ENCODE measurements at regions not wholly inside any gene's neighbourhood (a gene's known extent, or its start where the extent isn't known, plus 50 kb on each side); places are given as distances from the start of the nearest gene placed in this dataset.

DNA sequence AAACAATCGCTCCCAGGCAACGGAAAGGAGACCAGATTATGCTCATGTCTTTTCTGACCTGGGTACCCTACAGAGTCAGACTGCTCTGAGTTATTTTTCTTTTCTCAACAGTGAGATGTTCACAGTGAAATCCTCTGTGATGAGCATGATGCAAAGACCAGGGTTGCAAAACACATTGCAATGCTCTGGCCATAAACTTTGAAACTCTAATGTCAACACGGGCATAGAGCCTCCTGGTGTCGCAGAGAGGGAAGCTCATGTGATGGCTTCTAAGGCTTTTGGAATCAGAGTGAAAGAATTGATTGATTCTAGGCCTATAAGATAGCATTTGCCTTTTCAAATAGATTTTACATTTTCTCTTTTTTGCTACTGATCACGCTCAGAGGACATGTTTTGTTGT is 193.4 kb downstream of the RASSF9 start (continued):
- TF ChIP-seq ZBTB44 (CRISPR knock-in tag; IDR thresholded peaks at IDR 0.05) (no peak), SUZ12 (IDR thresholded peaks at IDR 0.05; ENCODE audit: low read depth, low read length) (no peak), NR2F6 (IDR thresholded peaks at IDR 0.05) (no peak), NR2F6 (CRISPR knock-in tag; IDR thresholded peaks at IDR 0.05) (no peak), ZNF296 (CRISPR knock-in tag; conservative IDR thresholded peaks at IDR 0.05) (no peak), CHCHD3 (CRISPR knock-in tag; IDR thresholded peaks at IDR 0.05) (no peak), KIAA2018 (CRISPR knock-in tag; IDR thresholded peaks at IDR 0.05; ENCODE audit: borderline replicate concordance) (no peak), MIXL1 (CRISPR knock-in tag; IDR thresholded peaks at IDR 0.05) (peak; percentile 79; the same call in 1 of the 2 replicates), FOXA3 (CRISPR knock-in tag; IDR thresholded peaks at IDR 0.05) (peak; percentile 97), HOXA3 (CRISPR knock-in tag; IDR thresholded peaks at IDR 0.05) (no peak; the same call in 1 of the 2 replicates), GABPB1 (CRISPR knock-in tag; IDR thresholded peaks at IDR 0.05) (peak; percentile 10; the same call in 1 of the 2 replicates), ZIK1 (CRISPR knock-in tag; IDR thresholded peaks at IDR 0.05; ENCODE audit: borderline replicate concordance, low read depth) (no peak), KDM5B (CRISPR knock-in tag; IDR thresholded peaks at IDR 0.05; ENCODE audit: borderline replicate concordance) (no peak)
- TF ChIP-seq, protein P1, sequence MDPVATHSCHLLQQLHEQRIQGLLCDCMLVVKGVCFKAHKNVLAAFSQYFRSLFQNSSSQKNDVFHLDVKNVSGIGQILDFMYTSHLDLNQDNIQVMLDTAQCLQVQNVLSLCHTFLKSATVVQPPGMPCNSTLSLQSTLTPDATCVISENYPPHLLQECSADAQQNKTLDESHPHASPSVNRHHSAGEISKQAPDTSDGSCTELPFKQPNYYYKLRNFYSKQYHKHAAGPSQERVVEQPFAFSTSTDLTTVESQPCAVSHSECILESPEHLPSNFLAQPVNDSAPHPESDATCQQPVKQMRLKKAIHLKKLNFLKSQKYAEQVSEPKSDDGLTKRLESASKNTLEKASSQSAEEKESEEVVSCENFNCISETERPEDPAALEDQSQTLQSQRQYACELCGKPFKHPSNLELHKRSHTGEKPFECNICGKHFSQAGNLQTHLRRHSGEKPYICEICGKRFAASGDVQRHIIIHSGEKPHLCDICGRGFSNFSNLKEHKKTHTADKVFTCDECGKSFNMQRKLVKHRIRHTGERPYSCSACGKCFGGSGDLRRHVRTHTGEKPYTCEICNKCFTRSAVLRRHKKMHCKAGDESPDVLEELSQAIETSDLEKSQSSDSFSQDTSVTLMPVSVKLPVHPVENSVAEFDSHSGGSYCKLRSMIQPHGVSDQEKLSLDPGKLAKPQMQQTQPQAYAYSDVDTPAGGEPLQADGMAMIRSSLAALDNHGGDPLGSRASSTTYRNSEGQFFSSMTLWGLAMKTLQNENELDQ (CRISPR knock-in tag; IDR thresholded peaks at IDR 0.05; ENCODE audit: borderline replicate concordance): no peak
- TF ChIP-seq, protein P2, sequence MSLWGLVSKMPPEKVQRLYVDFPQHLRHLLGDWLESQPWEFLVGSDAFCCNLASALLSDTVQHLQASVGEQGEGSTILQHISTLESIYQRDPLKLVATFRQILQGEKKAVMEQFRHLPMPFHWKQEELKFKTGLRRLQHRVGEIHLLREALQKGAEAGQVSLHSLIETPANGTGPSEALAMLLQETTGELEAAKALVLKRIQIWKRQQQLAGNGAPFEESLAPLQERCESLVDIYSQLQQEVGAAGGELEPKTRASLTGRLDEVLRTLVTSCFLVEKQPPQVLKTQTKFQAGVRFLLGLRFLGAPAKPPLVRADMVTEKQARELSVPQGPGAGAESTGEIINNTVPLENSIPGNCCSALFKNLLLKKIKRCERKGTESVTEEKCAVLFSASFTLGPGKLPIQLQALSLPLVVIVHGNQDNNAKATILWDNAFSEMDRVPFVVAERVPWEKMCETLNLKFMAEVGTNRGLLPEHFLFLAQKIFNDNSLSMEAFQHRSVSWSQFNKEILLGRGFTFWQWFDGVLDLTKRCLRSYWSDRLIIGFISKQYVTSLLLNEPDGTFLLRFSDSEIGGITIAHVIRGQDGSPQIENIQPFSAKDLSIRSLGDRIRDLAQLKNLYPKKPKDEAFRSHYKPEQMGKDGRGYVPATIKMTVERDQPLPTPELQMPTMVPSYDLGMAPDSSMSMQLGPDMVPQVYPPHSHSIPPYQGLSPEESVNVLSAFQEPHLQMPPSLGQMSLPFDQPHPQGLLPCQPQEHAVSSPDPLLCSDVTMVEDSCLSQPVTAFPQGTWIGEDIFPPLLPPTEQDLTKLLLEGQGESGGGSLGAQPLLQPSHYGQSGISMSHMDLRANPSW (CRISPR knock-in tag; IDR thresholded peaks at IDR 0.05; ENCODE audit: borderline replicate concordance): no peak

All from HepG2 (cell line).